Choroid plexus epithelial cell (primary cell): ENCODE measurements at regions not wholly inside any gene's neighbourhood (a gene's known extent, or its start where the extent isn't known, plus 50 kb on each side); places are given as distances from the start of the nearest gene placed in this dataset.
A peak's percentile ranks its signal among the peaks of the same experiment; 100 is the strongest.

Source experiments
- DNase-seq: peaks from one replicate; pipeline ENCODE4 v3.0.0-alpha.2; 2010; ENCODE audit warnings: low read depth
- H3K4me3 ChIP-seq: 2 replicates; pipeline ENCODE4 v1.5.1; 2011; ENCODE audit warnings: low read depth, mild to moderate bottlenecking, control low read depth, low read length, moderate library complexity
- TF ChIP-seq, protein P1 (sequence below): conservative IDR thresholded peaks from 2 replicates; pipeline ENCODE4 v1.5.1; 2011; ENCODE audit warnings: low read depth, mild to moderate bottlenecking, control low read depth, inconsistent platforms, low read length, moderate library complexity

DNA sequence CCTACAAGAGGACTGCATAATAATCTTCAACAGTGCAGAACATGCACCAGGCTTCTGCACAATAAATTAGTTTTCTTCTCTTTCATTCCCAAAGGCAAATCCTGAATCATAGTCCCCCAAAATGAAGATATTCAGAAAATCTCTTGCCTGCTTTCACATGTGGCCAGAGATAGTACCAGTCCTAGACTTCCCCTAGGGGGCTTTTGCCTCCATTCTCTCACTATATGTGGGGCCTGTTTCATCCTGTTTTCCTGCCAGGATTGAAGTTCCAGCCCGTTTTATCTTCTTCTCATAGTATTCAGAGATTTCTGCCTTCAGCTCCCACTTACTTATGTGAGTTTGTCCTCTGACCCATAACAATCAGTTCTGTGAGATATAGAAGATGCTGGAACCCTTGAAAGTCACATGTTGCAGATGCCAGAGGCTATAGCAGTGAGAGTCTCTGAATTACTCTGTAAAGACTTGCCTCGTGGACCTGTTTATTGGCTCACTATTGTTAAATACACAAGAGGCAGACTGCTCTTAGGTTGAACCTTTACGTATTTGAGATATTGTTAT is 421.9 kb upstream of the PCDH9 start:
- no peak for DNase-seq
- H3K4me3 ChIP-seq = no peak overlapping the region
- TF ChIP-seq, protein P1, sequence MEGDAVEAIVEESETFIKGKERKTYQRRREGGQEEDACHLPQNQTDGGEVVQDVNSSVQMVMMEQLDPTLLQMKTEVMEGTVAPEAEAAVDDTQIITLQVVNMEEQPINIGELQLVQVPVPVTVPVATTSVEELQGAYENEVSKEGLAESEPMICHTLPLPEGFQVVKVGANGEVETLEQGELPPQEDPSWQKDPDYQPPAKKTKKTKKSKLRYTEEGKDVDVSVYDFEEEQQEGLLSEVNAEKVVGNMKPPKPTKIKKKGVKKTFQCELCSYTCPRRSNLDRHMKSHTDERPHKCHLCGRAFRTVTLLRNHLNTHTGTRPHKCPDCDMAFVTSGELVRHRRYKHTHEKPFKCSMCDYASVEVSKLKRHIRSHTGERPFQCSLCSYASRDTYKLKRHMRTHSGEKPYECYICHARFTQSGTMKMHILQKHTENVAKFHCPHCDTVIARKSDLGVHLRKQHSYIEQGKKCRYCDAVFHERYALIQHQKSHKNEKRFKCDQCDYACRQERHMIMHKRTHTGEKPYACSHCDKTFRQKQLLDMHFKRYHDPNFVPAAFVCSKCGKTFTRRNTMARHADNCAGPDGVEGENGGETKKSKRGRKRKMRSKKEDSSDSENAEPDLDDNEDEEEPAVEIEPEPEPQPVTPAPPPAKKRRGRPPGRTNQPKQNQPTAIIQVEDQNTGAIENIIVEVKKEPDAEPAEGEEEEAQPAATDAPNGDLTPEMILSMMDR = no peak

GRCh38 chr13:67650471-67650870 is 420.3 kb upstream of the PCDH9 start:
- peak; percentile 7 for DNase-seq
- no peak overlapping the region for H3K4me3 ChIP-seq
- TF ChIP-seq, protein P1 = no peak

DNA sequence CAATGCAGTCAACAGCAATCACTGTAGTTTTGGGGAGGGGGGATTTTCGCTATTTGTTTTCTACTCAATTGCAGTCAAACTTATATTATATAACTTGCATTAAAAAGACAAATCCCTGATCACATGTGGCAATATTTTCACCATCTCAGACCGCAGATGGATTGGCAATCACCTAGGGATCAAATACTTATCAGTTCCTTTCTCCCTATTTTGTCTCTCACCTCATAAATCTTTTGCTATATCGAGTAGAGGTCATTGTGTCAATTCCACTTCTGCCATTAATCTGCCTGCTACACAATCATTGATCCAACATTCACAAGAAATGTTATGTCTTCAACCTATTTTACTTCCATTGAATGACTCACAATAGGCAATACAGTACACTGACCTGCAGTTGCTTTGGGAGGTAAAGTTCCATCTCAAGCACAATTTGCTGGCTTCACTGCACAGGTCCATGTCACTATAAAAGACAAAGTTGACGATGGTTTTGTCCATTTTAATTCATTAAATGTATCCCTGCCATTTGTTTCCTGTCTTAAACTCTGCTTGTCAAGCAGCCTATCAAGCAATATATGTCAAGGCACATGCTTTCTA is 415.8 kb upstream of the PCDH9 start:
- TF ChIP-seq, protein P1 = no peak
- no peak for DNase-seq

GRCh38 chr13:67643516-67644055 is 413.4 kb upstream of the PCDH9 start:
- no peak overlapping the region for H3K4me3 ChIP-seq
- no peak for DNase-seq
- TF ChIP-seq, protein P1 = peak; percentile 8

More for the DNA sequence above, 415.8 kb upstream of the PCDH9 start:
- no peak overlapping the region for H3K4me3 ChIP-seq

- TF ChIP-seq, protein P1 = no peak
- no peak for DNase-seq
- no peak overlapping the region for H3K4me3 ChIP-seq
Observed at GRCh38 chr13:67642657-67643056, 412.5 kb upstream of the PCDH9 start.

GRCh38 chr13:67635754-67636153 is 405.6 kb upstream of the PCDH9 start:
- no peak overlapping the region for H3K4me3 ChIP-seq
- peak; percentile 22 for DNase-seq
- TF ChIP-seq, protein P1 = no peak

GRCh38 chr13:67632590-67632989 is 402.5 kb upstream of the PCDH9 start:
- H3K4me3 ChIP-seq = no peak overlapping the region
- TF ChIP-seq, protein P1 = no peak
- peak; percentile 16 for DNase-seq
